Heart left ventricle (tissue), 16 donors: ENCODE measurements at regions not wholly inside any gene's neighbourhood (a gene's known extent, or its start where the extent isn't known, plus 50 kb on each side); places are given as distances from the start of the nearest gene placed in this dataset.

Experiments used
- ATAC-seq, 4 donors: fragments of 200-7000 bp; cut with Tn5 transposase; one replicate each; pipeline ENCODE4 v1.9.1; 2020 to 2022; ENCODE audit warnings: moderate library complexity in 4 of 4, mild to moderate bottlenecking in 3 of 4, moderate number of reproducible peaks in 1 of 4
- DNase-seq, 5 donors: peaks; one replicate each; pipeline ENCODE4 v3.0.0-alpha.2; 2020
- H3K27ac ChIP-seq, 12 donors: fragments of 200-600 bp; sonication (generic) in 4 of 12; one replicate each; pipeline versions ENCODE4 v1.5.0 to v1.8.0; 2016 to 2022; ENCODE audit warnings: mild to moderate bottlenecking in 2 of 12
- H3K27me3 ChIP-seq, 9 donors: fragments of 200-600 bp; sonication (generic) in 2 of 9; one replicate each; pipeline versions ENCODE4 v1.5.1 to v1.8.0; 2016 to 2022; ENCODE audit warnings: mild to moderate bottlenecking in 3 of 9
- H3K36me3 ChIP-seq, 9 donors: fragments of 200-600 bp; sonication (generic) in 2 of 9; one replicate each; pipeline versions ENCODE4 v1.5.0 to v1.8.0; 2018 to 2022; ENCODE audit warnings: mild to moderate bottlenecking in 2 of 9
- H3K4me1 ChIP-seq, 12 donors: fragments of 200-600 bp; sonication (generic) in 4 of 12; one replicate each; pipeline versions ENCODE4 v1.5.0 to v1.8.0; 2016 to 2022; ENCODE audit warnings: mild to moderate bottlenecking in 3 of 12
- H3K4me3 ChIP-seq, 12 donors: fragments of 200-600 bp; sonication (generic) in 4 of 12; one replicate each; pipeline versions ENCODE4 v1.5.0 to v1.8.0; 2017 to 2022; ENCODE audit warnings: mild to moderate bottlenecking in 9 of 12, moderate library complexity in 4 of 12
- H3K9me3 ChIP-seq, 12 donors: fragments of 200-600 bp; sonication (generic) in 4 of 12; one replicate each; pipeline versions ENCODE4 v1.5.0 to v1.8.0; 2016 to 2022; ENCODE audit warnings: mild to moderate bottlenecking in 1 of 12
- POLR2A ChIP-seq, 2 donors: fragments of 450-650 bp; IDR thresholded peaks; one replicate each; pipeline ENCODE4 v1.6.1; 2017; ENCODE audit warnings: antibody characterized with exemption in 2 of 2, mild to moderate bottlenecking in 2 of 2, moderate library complexity in 2 of 2
- WGBS, 4 donors: extraction: QIAGEN DNeasy Blood & Tissue Kit in 2 of 4; methylation state at CpG; one replicate each; pipeline versions ENCODE4 v1.1.5 to v1.1.7; 2013 to 2018; 5-methylcytosine and 5-hydroxymethylcytosine counted together
- intact Hi-C, 10 donors: fragments of 100-400 bp; cut with DNase I; formaldehyde crosslinking; loops; one replicate each; pipeline versions ENCODE4 v1.11.1 to v1.14.2; 2022
- TF ChIP-seq, protein P1 (sequence below), 12 donors: fragments of 200-600 bp; sonication (generic) in 4 of 12; IDR thresholded peaks; one replicate each; pipeline versions ENCODE4 v1.5.0 to v1.8.0; 2018 to 2022; ENCODE audit warnings: antibody characterized with exemption in 12 of 12, mild to moderate bottlenecking in 5 of 12
- donor health status: ischemic (EF 13 %, LVEDD 7.1; RV severe dilation, severe dysfunction).
- donor health status: healthy with polysubstance abuse.
- donor health status: DM: no; HTN: yes; CAD: no.
- donor health status: DM: no; HTN: no; CAD: no.
- donor health status: ischemic (EF 25% LVEDD 6.9; RV normal size, moderate dysfunction).
- donor health status: ischemic (EF 25% LVEDD 5.7; RV mildly dilated, moderate dysfunction).
- donor health status: healthy.
- donor health status: DM: yes; HTN: yes; CAD: no.
- donor health status: ischemic (EF 35%, LVEDD 5.7; RV mildly dilated, moderate dysfunction).
- donor health status: nonischemic (EF 11% LVEDD 7.7; RV severe dilation, severe dysfunction).
- donor health status: DM: yes; HTN: yes; CAD: no.
- donor health status: PGD.
- donor health status: ischemic (EF 29% LVEDD 5.4; RV normal size, mild dysfunction).
- donor health status: nonischemic (EF 23%, LVEDD 6.1; RV moderate dilation, normal function).

DNA sequence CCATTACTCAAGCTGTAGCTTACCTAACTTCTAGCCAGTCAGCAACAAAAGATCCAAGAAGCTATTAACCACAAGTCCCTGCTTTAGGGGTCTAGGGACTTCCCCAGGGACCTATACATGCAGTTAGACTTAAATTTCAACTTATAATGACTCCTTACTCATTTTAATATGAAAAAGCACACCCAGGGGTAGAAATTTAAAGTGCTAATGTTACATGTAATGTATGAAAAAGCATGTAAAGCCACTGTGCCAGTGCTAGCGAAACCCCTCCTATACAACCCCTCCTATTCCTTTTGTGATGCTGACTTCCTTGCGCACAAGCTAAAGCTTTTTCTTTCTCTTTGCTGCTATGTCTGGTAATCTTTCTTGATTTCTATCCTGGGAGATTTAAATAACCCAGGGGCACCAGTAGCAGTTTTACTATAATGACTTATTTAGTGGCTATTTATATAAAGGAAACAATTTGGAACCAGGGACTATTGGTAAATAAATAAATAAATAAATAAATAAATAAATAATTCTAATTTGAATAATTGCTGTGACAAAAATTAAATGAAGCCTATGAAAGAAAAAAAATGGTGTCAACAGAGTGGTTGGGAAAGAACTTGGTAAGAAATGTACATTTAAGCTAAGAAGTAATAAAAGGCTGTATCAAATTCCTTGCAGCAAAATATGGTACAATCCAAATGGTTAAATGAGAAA lies 110.5 kb upstream of the MAGI2 start:
- Histone ChIP-seq H3K9me3 (no peaks in the 10 kb centered on the region), H3K27me3 (no peaks in the 10 kb centered on the region), H3K4me1 (no peaks in the 10 kb centered on the region), H3K36me3 (no peaks in the 10 kb centered on the region), H3K27ac (no peak overlapping the region), H3K4me3 (no peak overlapping the region)
- 94 to 98% (median 96%) methylated on average over 2 of the region's 2 CpGs for WGBS, 4 donors
- no peak for DNase-seq
- intact Hi-C loops = no loop called here
- no peak for ATAC-seq
- TF ChIP-seq, protein P1, sequence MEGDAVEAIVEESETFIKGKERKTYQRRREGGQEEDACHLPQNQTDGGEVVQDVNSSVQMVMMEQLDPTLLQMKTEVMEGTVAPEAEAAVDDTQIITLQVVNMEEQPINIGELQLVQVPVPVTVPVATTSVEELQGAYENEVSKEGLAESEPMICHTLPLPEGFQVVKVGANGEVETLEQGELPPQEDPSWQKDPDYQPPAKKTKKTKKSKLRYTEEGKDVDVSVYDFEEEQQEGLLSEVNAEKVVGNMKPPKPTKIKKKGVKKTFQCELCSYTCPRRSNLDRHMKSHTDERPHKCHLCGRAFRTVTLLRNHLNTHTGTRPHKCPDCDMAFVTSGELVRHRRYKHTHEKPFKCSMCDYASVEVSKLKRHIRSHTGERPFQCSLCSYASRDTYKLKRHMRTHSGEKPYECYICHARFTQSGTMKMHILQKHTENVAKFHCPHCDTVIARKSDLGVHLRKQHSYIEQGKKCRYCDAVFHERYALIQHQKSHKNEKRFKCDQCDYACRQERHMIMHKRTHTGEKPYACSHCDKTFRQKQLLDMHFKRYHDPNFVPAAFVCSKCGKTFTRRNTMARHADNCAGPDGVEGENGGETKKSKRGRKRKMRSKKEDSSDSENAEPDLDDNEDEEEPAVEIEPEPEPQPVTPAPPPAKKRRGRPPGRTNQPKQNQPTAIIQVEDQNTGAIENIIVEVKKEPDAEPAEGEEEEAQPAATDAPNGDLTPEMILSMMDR (IDR thresholded peaks at IDR 0.05) = no peak
- no peak for TF ChIP-seq POLR2A (IDR thresholded peaks at IDR 0.05)

DNA sequence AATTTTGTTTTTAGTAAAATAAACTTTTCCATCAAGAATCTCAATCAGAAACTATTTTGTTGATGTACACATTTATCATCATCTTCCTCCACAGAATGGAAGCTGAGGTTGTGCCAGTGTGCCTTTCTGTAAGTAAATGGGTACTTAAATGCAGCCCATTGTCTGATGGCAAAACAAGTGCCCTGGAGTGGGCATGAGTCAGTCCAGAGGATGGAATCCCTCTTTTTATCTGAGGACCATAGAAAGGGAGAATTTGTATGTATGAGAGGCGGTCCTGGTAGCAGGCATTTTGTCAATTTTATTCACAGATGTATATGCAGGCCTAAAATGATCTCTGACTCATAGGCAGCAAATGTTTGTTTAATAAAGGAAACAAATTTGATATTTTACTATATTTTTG lies 102.1 kb upstream of the MAGI2 start:
- no peaks in the 10 kb centered on the region for H3K36me3 ChIP-seq
- no peak overlapping the region for H3K4me3 ChIP-seq
- no peaks in the 10 kb centered on the region for H3K27me3 ChIP-seq
- H3K4me1 ChIP-seq = no peaks in the 10 kb centered on the region
- ATAC-seq (no peak), DNase-seq (no peak)
- H3K9me3 ChIP-seq = no peaks in the 10 kb centered on the region
- no peak overlapping the region for H3K27ac ChIP-seq
- no peak for TF ChIP-seq POLR2A (IDR thresholded peaks at IDR 0.05)
- TF ChIP-seq, protein P1 (IDR thresholded peaks at IDR 0.05) = no peak
- intact Hi-C loops = no loop called here
- 90 to 97% (median 95%) methylated on average over 1 of the region's 1 CpG for WGBS, 4 donors

DNA sequence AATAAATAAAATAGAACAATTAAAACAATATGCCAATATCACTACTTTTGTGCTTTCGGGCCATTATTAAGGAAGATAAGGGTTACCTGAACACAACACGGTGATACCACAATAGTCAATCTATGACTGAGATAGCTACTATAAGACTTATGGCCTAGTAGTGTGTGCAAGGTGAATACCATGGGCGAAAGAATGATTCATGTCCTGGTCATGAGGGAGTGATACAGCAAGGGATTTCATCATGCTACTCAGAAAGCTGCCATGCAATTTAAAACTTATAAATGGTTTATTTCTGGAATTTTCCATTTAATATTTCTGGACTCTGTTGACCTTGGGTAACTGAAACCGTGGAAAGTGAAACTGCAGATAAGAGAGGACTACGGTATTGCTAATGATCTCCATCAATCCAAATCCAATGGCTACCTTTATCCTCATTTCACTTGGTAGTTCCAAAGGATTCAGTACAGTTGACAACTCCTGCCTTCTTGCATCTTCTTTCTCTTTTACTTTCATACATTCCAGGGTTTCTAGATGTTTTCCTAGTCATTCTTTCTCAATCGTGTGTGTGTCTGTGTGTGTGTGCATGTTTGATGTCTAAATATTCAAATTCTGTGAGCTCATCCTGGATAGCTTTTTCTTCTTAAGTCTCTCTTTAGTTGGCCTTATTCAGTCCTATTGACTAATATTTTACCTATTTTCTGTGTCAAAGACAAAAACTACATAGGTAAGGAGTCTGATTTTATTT lies 100.5 kb upstream of the MAGI2 start:
- intact Hi-C loops = no loop called here
- WGBS, 4 donors = 87 to 92% (median 89%) methylated on average over 6 of the region's 6 CpGs
- no peaks in the 10 kb centered on the region for H3K4me1 ChIP-seq

DNA sequence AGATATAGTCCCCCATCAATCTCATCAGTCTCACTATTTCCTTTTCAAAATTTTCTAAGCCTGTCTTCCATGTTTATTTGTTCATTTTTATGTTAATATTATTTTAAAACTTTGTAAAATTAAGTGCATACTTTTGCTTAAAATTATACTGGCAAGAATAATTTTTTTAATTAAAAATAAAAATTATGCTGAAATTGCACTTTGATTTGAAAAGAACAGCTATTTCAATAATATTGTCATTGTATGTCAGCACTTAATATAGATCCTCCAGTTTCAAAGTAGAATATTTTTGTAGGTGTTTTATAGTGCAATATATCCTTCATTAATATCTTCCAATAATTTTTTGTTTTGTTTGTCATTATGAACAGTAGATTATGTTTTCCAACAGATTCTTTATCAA lies 99.0 kb upstream of the MAGI2 start:
- intact Hi-C loops = no loop called here
- Histone ChIP-seq H3K4me3 (no peak overlapping the region), H3K36me3 (no peaks in the 10 kb centered on the region), H3K4me1 (no peaks in the 10 kb centered on the region), H3K27ac (no peak overlapping the region), H3K27me3 (no peaks in the 10 kb centered on the region), H3K9me3 (no peaks in the 10 kb centered on the region)
- DNase-seq = no peak
- TF ChIP-seq POLR2A (IDR thresholded peaks at IDR 0.05) = no peak
- TF ChIP-seq, protein P1 (IDR thresholded peaks at IDR 0.05) = no peak
- no peak for ATAC-seq

More for the DNA sequence above, 100.5 kb upstream of the MAGI2 start:
- ATAC-seq (no peak), DNase-seq (no peak)
- Histone ChIP-seq H3K27me3 (no peaks in the 10 kb centered on the region), H3K36me3 (no peaks in the 10 kb centered on the region), H3K27ac (no peak overlapping the region), H3K9me3 (no peaks in the 10 kb centered on the region), H3K4me3 (no peak overlapping the region)
- no peak for TF ChIP-seq POLR2A (IDR thresholded peaks at IDR 0.05)
- TF ChIP-seq, protein P1 (IDR thresholded peaks at IDR 0.05) = no peak
